ENCODE measurements at regions not wholly inside any gene's neighbourhood (a gene's known extent, or its start where the extent isn't known, plus 50 kb on each side); places are given as distances from the start of the nearest gene placed in this dataset.

- no peaks in the 10 kb centered on the region for H3K27me3 ChIP-seq (ENCODE audit: low read length)
- H3F3A ChIP-seq (ENCODE audit: low read length, unreplicated experiment): no peaks in the 10 kb centered on the region
- H3K79me2 ChIP-seq (ENCODE audit: low read length): no peaks in the 10 kb centered on the region
- ATAC-seq: no peak
- POLR2A ChIA-PET (ENCODE audit: unreplicated experiment): no interaction called here
- H3K9me2 ChIP-seq (replicated peaks; ENCODE audit: low read length): no peaks in the 10 kb centered on the region
- no peak overlapping the region for H2AFZ ChIP-seq (ENCODE audit: low read length)
- H3K9me3 ChIP-seq (ENCODE audit: low read length): no peaks in the 10 kb centered on the region
- no peak overlapping the region for H3K27ac ChIP-seq (ENCODE audit: low read length)
- no peak overlapping the region for H3K4me3 ChIP-seq (ENCODE audit: low read length)
- H4K20me1 ChIP-seq (ENCODE audit: low read length): no peaks in the 10 kb centered on the region
- CTCF ChIA-PET: no interaction called here
- TF ChIP-seq EZH2phosphoT487 (IDR thresholded peaks at IDR 0.05; ENCODE audit: borderline replicate concordance, low read length) (no peak), EZH2 (IDR thresholded peaks at IDR 0.05; ENCODE audit: low read length, unreplicated experiment) (no peak), CTCF (conservative IDR thresholded peaks at IDR 0.05; ENCODE audit: low read depth, low read length) (no peak)
- no peak for DNase-seq
- BruUV-seq (replicated peaks): no TSS peak
- H3K4me2 ChIP-seq (ENCODE audit: low read length): no peak overlapping the region
- no peak overlapping the region for H3K9ac ChIP-seq (ENCODE audit: low read length)
- no peaks in the 10 kb centered on the region for H3K4me1 ChIP-seq (ENCODE audit: insufficient read depth, low read length)
- no peaks in the 10 kb centered on the region for H3K36me3 ChIP-seq (ENCODE audit: low read depth, low read length)
- intact Hi-C loops (cut with micrococcal nuclease): no loop called here
These were observed 55.0 kb upstream of the CXXC4 start for GRCh38 chr4:104549736-104550135.

- no peak overlapping the region for H2AFZ ChIP-seq (ENCODE audit: low read length)
- H3K9ac ChIP-seq (ENCODE audit: low read length): no peak overlapping the region
- peaks cover 9% of the 10 kb centered on the region; the same call in 1 of the 2 replicates for H3K27me3 ChIP-seq (ENCODE audit: low read length)
- BruUV-seq (replicated peaks): no TSS peak
- no peak for TF ChIP-seq EZH2phosphoT487 (IDR thresholded peaks at IDR 0.05; ENCODE audit: borderline replicate concordance, low read length)
- no peak for TF ChIP-seq CTCF (conservative IDR thresholded peaks at IDR 0.05; ENCODE audit: low read depth, low read length)
- TF ChIP-seq EZH2 (IDR thresholded peaks at IDR 0.05; ENCODE audit: low read length, unreplicated experiment): no peak
- DNase-seq: no peak
- H3K4me3 ChIP-seq (ENCODE audit: low read length): no peak overlapping the region
- ChIA-PET CTCF (no interaction called here), POLR2A (ENCODE audit: unreplicated experiment) (no interaction called here)
- no peaks in the 10 kb centered on the region for H3F3A ChIP-seq (ENCODE audit: low read length, unreplicated experiment)
- intact Hi-C loops (cut with micrococcal nuclease): no loop called here
- ATAC-seq: no peak
- no peaks in the 10 kb centered on the region for H4K20me1 ChIP-seq (ENCODE audit: low read length)
- no peaks in the 10 kb centered on the region for H3K36me3 ChIP-seq (ENCODE audit: low read depth, low read length)
- H3K9me2 ChIP-seq (replicated peaks; ENCODE audit: low read length): no peaks in the 10 kb centered on the region
- H3K27ac ChIP-seq (ENCODE audit: low read length): no peak overlapping the region
- H3K9me3 ChIP-seq (ENCODE audit: low read length): no peaks in the 10 kb centered on the region
- H3K79me2 ChIP-seq (ENCODE audit: low read length): no peaks in the 10 kb centered on the region
- no peak overlapping the region for H3K4me2 ChIP-seq (ENCODE audit: low read length)
- no peaks in the 10 kb centered on the region for H3K4me1 ChIP-seq (ENCODE audit: insufficient read depth, low read length)
These were observed 64.8 kb upstream of the CXXC4 start for GRCh38 chr4:104559502-104559901.

GRCh38 chr4:104571341-104571740 is 76.6 kb upstream of the CXXC4 start:
- Histone ChIP-seq H3K9me3 (ENCODE audit: low read length) (no peaks in the 10 kb centered on the region), H3K27me3 (ENCODE audit: low read length) (no peaks in the 10 kb centered on the region), H3K79me2 (ENCODE audit: low read length) (no peaks in the 10 kb centered on the region), H3K27ac (ENCODE audit: low read length) (no peak overlapping the region), H3K4me1 (ENCODE audit: insufficient read depth, low read length) (no peaks in the 10 kb centered on the region), H3K36me3 (ENCODE audit: low read depth, low read length) (no peaks in the 10 kb centered on the region), H3K9ac (ENCODE audit: low read length) (no peak overlapping the region), H3K9me2 (replicated peaks; ENCODE audit: low read length) (no peaks in the 10 kb centered on the region), H4K20me1 (ENCODE audit: low read length) (no peaks in the 10 kb centered on the region), H3F3A (ENCODE audit: low read length, unreplicated experiment) (no peaks in the 10 kb centered on the region), H3K4me3 (ENCODE audit: low read length) (no peak overlapping the region), H2AFZ (ENCODE audit: low read length) (no peak overlapping the region), H3K4me2 (ENCODE audit: low read length) (no peak overlapping the region)
- intact Hi-C loops (cut with micrococcal nuclease): no loop called here
- no TSS peak for BruUV-seq (replicated peaks)
- ChIA-PET CTCF (no interaction called here), POLR2A (ENCODE audit: unreplicated experiment) (no interaction called here)
- no peak for TF ChIP-seq EZH2 (IDR thresholded peaks at IDR 0.05; ENCODE audit: low read length, unreplicated experiment)
- TF ChIP-seq EZH2phosphoT487 (IDR thresholded peaks at IDR 0.05; ENCODE audit: borderline replicate concordance, low read length): no peak
- no peak for TF ChIP-seq CTCF (conservative IDR thresholded peaks at IDR 0.05; ENCODE audit: low read depth, low read length)
- ATAC-seq: no peak
- peak; percentile 22 for DNase-seq

Measured in PC-3 (cell line).